GM12874 (cell line): ENCODE measurements at regions not wholly inside any gene's neighbourhood (a gene's known extent, or its start where the extent isn't known, plus 50 kb on each side); places are given as distances from the start of the nearest gene placed in this dataset.

Source experiments
- CTCF ChIP-seq: IDR thresholded peaks from 2 replicates; pipeline ENCODE4 v1.5.1; 2011; ENCODE audit warnings: low read depth, mild to moderate bottlenecking, control low read depth, low read length, moderate library complexity; ENCODE audit not compliant: insufficient read depth

- no peak for TF ChIP-seq CTCF
Observed at GRCh38 chr13:74683411-74683810, 549.2 kb upstream of the KLF12 start.

- no peak for TF ChIP-seq CTCF
Observed at GRCh38 chr13:74682746-74683145, 548.5 kb upstream of the KLF12 start.

GRCh38 chr13:74681891-74682290 is 547.7 kb upstream of the KLF12 start:
- TF ChIP-seq CTCF, result no peak

GRCh38 chr13:74678308-74678965 is 544.2 kb upstream of the KLF12 start:
- no peak for TF ChIP-seq CTCF

GRCh38 chr13:74675972-74676371 is 541.8 kb upstream of the KLF12 start:
- no peak for TF ChIP-seq CTCF

- no peak for TF ChIP-seq CTCF
Observed at GRCh38 chr13:74675182-74675581, 541.0 kb upstream of the KLF12 start.

- TF ChIP-seq CTCF, result no peak
Observed at GRCh38 chr13:74674720-74675119, 540.5 kb upstream of the KLF12 start.
